Left colon (tissue), 2 donors: ENCODE measurements at regions not wholly inside any gene's neighbourhood (a gene's known extent, or its start where the extent isn't known, plus 50 kb on each side); places are given as distances from the start of the nearest gene placed in this dataset.
"Not testable (repeated sequence)": the region's sequence is repeated elsewhere in the genome, so short reads cannot be mapped to it uniquely, and the experiment has no call there.

Source experiments
- ATAC-seq: fragments of 200-7000 bp; cut with Tn5 transposase; one replicate; pipeline ENCODE4 v1.9.1; 2020; ENCODE audit warnings: mild to moderate bottlenecking, moderate library complexity
- DNase-seq, 2 donors: peaks; one replicate each; pipeline ENCODE4 v3.0.0-alpha.2; 2020
- intact Hi-C, 2 donors: fragments of 100-400 bp; cut with DNase I in 1 of 2; cut with micrococcal nuclease in 1 of 2; formaldehyde crosslinking; loops; one replicate each; pipeline versions ENCODE4 v1.11.2 to v1.14.0; 2022; cut with DNase I, micrococcal nuclease
- donor health status: DM: no; HTN: no; CAD: no.
- donor health status: DM: yes; HTN: yes; CAD: no.

GRCh38 chr14:106011631-106012360, 485.4 kb downstream of the TMEM121 start:
- peak; percentile 45 for ATAC-seq
- DNase-seq, result peak in 1 of 2 donors; percentile 83
- intact Hi-C loops, result not testable (repeated sequence)

GRCh38 chr14:106012361-106012725, 486.0 kb downstream of the TMEM121 start:
- DNase-seq, ATAC-seq, intact Hi-C loops: not testable (repeated sequence)

GRCh38 chr14:106013879-106014376, 487.5 kb downstream of the TMEM121 start:
- DNase-seq, result no peak
- no peak for ATAC-seq
- intact Hi-C loops, result no loop called here

DNA sequence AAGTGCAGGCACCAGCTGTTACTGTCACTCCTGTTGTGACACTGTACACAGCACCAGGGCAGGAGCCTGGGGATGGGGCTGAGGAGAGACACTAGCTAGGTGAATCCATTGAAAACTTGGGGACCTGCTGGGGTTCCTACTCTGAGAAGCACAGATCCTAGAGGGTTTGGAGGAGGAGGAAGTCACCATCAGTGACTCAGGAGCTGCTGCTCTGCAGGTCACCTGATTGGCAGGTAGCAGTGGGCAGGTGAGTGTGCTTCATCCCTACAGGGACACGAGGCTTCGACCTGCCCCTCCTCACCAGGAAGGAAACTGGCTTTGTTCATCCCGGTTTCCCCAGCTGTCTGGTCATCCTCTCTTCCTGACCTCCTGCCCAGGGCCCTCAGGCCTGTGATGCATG, 491.6 kb downstream of the TMEM121 start:
- intact Hi-C loops, DNase-seq, ATAC-seq: not testable (repeated sequence)

DNA sequence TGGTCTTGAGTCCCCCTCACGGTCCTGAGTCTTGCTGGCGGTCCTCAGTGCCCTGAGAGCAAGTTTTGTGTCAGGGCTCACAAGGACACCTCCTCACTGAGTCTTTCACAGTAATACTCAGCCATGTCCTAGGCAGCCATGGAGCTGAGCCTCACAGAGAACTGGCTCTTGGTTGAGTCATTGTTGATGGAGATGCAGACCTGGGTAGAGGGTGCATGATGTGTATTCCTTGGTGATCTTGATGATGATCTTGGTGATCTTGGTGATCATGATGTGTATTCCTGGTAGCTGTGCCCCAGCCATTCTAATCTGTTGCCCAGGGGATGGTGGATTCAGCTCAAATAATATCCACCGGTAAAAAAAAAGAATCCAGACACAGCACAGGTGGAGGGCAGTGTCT, 495.4 kb downstream of the TMEM121 start:
- no peak for DNase-seq
- no peak for ATAC-seq
- intact Hi-C loops, result no loop called here

DNA sequence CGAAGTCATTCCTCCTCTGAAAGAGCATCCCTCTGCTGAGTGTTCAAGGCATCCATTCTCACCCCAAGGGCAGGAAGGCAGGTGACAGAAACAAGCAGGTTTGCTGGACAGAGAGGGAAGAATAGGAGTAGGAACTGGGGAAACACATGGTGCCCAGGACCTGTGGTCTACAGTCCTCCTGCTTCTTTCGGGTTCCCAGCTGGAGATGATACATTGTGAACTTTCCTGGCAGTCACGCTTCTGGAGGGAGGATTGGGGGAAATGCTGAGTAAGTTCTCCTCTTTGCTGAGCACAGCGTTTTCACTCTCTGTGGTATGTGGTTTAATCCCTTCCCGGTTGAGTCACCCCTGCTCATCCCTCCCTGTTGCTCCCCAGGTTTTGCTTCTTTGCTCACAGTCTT, 496.3 kb downstream of the TMEM121 start:
- intact Hi-C loops, DNase-seq, ATAC-seq: not testable (repeated sequence)

DNA sequence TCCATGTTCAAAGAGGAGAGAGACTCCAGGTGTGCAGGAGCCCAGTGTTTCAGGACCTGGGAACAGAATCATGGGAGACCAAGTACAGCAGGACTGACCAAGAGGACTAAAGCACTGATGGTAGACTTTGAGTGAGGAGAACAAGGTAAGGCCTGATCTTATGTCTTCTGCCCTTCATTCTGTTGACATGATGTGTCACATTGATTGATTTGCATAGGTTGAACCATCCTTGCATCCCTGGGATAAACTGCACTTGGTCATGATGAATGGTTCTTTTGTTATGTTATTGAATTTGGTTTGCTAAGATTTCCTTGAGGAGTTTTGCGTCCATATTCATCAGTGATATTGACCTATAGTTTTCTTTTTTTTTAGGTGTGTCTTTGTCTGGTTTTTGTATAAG, 497.0 kb downstream of the TMEM121 start:
- intact Hi-C loops, result no loop called here
- ATAC-seq, result no peak
- DNase-seq, result no peak

- no peak for ATAC-seq
- intact Hi-C loops, result no loop called here
These were observed 498.7 kb downstream of the TMEM121 start for GRCh38 chr14:106024983-106025604.

DNA sequence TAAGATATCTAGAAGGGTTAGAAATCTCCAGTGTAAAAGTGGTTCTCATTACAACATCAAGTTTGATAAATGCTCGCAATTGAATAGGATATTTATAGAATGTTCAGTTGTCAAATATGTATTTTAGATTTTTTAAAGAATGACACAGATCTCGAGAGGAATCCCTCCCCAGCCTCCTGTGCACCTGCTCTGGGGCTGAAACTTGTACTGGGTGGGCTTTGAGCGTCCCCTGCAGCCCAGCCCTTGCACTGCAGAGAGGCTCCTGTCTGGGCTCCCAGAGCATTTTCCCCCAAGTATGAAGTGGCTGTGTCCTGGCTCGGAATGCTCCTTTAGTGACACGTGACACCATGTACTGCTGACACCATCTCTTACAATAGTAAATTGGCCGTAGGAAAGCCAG, 499.6 kb downstream of the TMEM121 start:
- ATAC-seq (no peak), DNase-seq (no peak)
- intact Hi-C loops, result no loop called here

More at GRCh38 chr14:106024983-106025604, 498.7 kb downstream of the TMEM121 start:
- no peak for DNase-seq

DNA sequence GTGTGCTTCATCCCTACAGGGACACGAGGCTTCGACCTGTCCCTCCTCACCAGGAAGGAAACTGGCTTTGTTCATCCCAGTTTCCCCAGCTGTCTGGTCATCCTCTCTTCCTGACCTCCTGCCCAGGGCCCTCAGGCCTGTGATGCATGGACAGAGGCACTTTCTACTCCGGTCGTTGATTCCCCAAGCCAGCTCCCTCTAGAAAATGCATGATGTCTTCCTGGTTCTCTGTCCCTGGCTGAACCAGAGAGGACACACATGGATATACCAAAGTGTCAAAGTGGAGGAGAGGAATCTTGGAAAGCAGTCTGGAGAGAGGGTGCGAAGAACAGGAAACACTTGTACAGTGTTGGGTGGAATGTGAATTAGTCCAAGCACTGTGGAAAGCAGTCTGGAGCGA, 501.4 kb downstream of the TMEM121 start:
- ATAC-seq, DNase-seq, intact Hi-C loops: not testable (repeated sequence)

DNA sequence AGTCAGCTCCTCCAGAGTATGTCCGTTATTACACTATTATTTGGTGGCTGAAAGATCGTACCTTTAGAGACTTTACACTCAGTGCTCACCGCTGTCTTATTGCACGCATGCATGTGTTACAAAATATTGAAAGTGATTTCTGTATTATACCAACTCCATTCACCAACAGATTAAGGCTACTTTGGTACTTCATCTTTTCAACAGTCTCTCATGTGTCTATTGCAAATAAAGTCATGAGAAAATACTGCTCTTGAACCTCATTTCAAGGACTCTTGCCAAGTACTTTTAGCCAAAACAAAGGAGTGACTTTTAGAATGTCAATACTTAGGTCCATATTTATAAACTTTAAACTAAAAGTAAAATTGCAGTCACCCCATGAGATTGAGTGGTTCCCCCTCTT, 503.6 kb downstream of the TMEM121 start:
- DNase-seq, result no peak
- no peak for ATAC-seq
- intact Hi-C loops, result no loop called here

DNA sequence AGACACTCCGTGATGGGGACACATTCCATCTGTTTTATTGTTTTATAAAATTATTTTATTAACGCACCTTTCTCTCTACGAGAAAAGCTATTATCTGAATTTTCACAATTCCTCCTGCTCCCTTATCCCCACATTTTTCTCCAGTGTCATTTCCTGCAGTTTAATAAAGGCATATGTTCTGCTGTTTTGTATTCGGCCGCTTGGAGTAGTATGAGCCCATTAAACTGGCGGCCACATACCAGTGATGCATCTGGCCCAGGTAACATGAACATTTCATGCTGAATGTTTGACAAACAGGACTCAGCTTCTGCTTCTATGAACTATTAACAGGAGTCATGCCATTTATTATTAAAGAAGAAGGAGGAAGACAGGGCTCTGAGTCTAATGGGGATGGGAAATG, 511.0 kb downstream of the TMEM121 start:
- intact Hi-C loops, result no loop called here
- DNase-seq, result no peak
- ATAC-seq, result no peak

DNA sequence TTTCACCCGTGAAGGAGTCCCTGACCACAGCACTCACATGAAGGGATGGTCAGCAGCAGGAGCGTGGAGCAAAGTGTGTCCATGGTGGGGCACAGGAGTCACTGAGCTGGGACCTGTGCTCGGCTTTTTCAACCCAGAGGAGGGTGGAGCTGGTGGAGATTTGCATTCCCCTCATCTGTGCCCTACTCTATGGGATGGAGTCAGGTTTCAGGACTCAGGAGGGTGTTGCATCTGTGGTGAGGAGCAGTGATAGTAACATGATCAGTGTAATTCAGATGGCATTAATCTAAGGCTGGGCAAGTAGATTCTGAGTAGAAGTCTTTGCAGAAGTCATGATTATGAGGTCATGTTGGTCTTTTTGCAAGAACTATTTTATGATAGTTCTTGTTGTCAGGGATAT, 511.9 kb downstream of the TMEM121 start:
- ATAC-seq (no peak), DNase-seq (no peak)
- intact Hi-C loops, result no loop called here

DNA sequence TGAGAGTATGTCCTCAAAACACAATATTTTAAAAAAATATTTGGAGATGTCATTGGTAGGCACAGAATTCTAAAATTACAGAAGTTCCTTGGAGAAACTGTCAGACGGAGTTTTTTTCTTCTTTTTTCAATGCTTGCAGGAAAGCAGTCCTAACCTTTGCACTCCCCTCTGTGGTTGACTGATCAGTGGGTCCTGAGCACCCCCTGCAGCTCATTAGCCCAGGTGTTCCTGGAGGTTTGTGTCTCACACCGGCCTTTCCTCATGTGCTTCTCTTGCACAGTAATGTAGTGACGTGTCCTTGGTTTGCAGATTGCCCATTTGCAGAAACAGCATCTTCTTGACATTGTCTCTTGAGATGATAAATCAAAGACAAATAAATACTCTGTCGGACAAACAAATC, 513.0 kb downstream of the TMEM121 start:
- intact Hi-C loops, result no loop called here
- DNase-seq, result peak in 1 of 2 donors; percentile 65
- ATAC-seq, result peak; percentile 43

DNA sequence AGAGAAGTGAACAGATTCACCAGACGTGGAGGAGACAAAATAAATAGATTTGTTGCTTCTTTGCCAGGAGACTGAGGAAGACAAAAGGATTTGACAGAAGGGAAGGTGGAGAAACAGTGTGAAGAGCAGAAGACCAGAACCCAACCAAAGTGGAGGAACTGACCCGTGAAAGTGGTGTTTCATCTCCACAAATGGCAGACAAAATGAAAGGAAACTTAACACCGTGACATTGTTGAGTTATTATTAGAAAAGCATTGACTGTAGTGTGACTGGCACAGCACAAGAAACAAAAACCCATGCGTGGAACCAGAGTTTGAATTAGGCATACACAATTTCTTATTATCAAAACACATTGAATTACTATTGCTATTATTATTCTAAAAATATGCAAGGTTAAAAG, 518.1 kb downstream of the TMEM121 start:
- DNase-seq, result no peak
- intact Hi-C loops, result no loop called here
- no peak for ATAC-seq

DNA sequence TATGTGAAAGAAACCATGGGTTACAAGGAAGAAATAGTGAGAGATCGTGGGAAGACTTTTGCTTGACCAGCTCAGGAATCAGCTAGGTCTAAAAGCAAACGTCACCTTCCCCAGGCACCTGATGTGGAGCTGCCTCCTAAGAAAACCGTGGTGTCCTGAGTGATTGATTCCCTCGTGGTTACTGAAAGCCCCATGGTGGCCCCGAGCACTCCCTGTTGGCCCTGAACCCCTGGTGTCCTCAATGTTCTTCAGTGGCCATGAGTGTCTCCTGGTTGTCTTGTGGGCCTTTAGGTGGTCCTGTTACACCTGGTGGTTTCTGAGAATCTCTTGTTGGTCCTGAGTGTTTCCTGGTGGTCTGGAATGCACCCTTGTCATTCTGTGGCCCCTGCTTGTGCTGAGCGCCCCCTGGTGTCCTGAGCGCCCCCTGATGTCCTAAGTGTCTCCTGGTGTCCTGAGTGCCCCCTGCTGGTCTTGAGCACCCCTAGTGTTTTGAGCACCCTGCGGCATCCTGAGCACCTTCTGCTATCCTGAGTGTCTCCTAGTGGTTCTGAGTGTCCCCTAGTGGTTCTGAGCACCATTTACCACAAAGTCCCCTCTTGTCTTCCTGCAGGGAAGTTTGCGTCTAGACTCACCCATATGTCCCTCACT, 518.7 kb downstream of the TMEM121 start:
- DNase-seq (peak; percentile 31 to 78), ATAC-seq (peak; percentile 63)
- intact Hi-C loops, result no loop called here

DNA sequence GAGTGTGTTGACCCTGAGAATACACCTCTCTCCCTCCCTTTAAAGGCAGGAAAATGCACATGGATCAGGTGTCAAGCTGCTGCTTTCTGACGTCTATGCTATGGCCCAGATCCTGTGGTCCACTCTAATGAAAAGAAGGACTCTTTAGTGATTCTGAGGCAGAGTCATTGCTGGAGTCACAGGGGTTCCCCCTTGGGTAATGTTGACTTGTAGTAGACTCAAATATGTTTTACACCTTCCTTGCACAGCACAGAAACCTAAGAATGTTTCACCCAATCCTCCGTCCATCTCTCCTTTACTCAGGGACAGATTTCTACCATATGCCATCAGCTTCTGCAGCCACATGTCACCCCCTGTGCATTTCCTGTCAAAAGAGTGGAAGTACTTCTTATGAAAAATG, 525.4 kb downstream of the TMEM121 start:
- intact Hi-C loops, result no loop called here
- ATAC-seq, result no peak
- no peak for DNase-seq

GRCh38 chr14:106055289-106055688, 528.9 kb downstream of the TMEM121 start:
- no peak for ATAC-seq
- no peak for DNase-seq
- intact Hi-C loops, result no loop called here

GRCh38 chr14:106058342-106058741, 532.0 kb downstream of the TMEM121 start:
- ATAC-seq (no peak), DNase-seq (no peak)
- intact Hi-C loops, result no loop called here
